ENCODE measurements at regions not wholly inside any gene's neighbourhood (a gene's known extent, or its start where the extent isn't known, plus 50 kb on each side); places are given as distances from the start of the nearest gene placed in this dataset.
"Not testable (repeated sequence)": the region's sequence is repeated elsewhere in the genome, so short reads cannot be mapped to it uniquely, and the experiment has no call there.

DNA sequence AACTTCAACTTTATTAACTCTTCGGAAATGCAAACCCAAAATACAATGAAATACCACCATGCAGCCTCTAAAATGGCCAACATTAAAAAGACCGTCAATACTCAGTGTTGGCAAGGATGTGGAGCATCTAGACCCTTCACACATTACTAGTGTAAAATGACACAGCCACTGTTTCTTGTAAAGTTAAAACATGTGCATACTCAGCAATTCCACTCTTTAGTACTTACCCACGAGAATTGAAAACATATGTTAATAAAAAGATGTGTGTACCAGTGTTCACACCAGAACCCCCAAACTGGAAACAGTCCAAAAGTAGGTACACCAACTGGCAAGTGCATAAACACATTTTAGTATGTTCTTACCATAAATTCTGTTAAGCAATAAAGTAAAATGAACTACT, 294.7 kb downstream of the PLK2 start:
- DNase-seq (ENCODE audit: low read depth in 4 of 4, low spot score in 3 of 4): no peak

DNA sequence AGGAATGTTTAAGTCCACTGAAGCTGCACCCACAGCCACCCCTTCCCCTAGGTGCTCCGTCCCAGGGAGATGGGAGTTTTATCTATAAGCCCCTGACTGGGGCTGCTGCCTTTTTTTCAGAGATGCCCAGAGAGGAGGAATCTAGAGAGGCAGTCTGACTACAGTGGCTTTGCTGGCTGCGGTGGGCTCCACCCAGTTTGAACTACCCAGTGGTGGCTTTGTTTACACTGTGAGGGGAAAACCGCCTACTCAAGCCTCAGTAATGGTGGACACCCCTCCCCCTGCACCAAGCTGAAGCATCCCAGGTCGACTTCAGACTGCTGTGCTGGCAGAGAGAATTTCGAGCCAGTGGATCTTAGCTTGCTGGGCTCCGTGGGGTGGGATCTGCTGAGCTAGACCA, 298.0 kb downstream of the PLK2 start:
- not testable (repeated sequence) for DNase-seq (ENCODE audit: low read depth in 4 of 4, low spot score in 3 of 4)

DNA sequence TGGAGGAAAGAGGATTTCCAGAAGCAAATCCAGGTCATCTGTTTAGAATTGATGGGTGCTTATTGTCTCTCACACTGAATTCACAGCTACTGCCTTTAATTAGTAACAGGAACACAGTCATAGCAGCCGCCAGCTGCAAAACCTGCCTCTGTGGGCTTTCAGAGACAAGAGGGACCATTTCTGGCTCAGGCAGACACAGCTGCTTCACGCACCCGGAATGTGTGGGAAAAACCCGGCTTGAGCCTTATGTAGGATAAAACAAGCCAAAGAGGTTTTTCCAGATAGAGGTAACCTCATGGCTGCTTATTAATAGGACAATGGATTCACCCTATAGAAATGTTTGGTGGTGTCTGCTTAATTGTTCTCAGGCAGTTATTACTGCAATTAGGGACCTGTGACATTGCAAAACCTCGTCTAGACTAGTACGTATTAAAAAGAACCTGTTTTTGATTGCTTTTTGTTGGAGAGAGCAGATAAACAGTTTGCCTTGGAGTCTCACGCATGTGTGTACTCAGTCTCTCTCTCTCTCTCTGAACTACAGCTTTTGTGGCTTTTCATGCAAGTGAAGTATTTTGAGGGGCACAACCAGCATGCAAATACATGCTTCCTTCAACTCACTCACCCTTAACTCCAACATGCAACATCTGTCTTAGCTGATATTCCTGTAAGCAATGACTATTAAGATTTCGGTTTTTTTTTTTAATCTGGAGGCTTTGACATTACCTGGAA, 302.7 kb downstream of the PLK2 start:
- DNase-seq (ENCODE audit: low read depth in 4 of 4, low spot score in 3 of 4): no peak

- no peak for DNase-seq (ENCODE audit: low read depth in 4 of 4, low spot score in 3 of 4)
These were observed 303.5 kb downstream of the PLK2 start for GRCh38 chr5:58156361-58156760.

GRCh38 chr5:58153255-58153654, 306.6 kb downstream of the PLK2 start:
- DNase-seq (ENCODE audit: low read depth in 4 of 4, low spot score in 3 of 4): no peak

DNA sequence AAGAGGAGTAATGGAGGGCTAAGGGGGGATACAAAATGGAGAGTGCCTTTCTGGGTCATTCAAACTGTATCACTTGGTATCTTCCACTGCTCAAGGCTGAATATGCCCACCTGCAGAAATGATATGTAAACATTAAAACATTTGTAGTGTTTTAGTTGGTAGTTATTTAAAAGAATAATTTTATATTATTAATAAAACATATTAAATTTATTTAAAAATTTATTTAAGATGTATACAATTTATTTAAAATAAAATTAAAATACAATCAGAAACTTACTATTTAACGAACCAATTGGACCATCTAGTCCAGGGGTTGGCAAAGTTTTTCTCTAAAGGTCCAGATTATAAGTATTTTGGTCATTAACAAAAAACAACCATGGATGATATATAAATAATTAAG, 308.5 kb downstream of the PLK2 start:
- DNase-seq (ENCODE audit: low read depth in 4 of 4, low spot score in 3 of 4): no peak

- no peak for DNase-seq (ENCODE audit: low read depth in 4 of 4, low spot score in 3 of 4)
These were observed 309.0 kb downstream of the PLK2 start for GRCh38 chr5:58150926-58151325.

DNA sequence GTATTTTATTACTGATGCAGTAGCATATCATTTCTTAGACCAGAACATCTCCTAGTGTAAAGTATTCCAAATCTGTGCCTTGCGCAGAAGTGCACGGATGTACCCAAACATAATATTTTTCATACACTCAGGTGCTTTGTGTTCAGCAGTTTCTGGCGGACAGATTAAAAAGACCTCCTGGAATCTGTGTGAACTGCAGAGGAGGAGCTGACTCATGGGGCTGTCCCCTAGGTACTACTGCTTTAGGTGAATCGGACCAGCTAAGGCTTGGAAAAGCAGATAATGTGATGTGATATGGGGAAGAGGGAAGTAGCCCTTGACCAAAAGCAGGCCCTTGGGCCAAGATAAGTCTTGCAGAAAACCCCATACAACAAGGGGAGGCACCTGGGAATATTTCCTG, 310.1 kb downstream of the PLK2 start:
- DNase-seq (ENCODE audit: low read depth in 4 of 4, low spot score in 3 of 4): no peak

GRCh38 chr5:58149345-58149744, 310.5 kb downstream of the PLK2 start:
- no peak for DNase-seq (ENCODE audit: low read depth in 4 of 4, low spot score in 3 of 4)

DNA sequence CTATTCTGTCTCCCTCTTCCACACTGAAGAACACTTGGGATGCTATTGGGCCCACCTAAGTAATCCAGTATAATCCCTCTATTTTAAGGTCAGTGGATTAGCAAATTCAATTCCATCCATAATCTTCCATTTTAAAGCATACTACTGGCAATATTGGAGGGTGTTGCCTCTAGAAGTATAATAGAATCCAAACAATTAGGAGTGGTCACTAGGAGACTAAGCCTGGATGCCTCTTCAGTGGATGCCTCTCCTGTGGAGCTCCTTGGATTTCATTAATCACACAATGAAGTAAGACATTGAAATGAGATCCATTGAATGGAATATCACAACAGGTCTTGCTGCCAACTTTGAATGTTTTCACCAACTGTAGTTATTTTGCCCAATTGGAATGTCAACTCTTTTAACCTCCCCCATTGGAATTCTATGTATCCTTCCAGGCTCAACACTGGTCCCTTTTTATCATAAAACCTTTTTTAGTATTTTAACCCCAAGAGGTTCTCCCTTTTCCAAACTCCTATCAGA, 311.6 kb downstream of the PLK2 start:
- DNase-seq (ENCODE audit: low read depth in 4 of 4, low spot score in 3 of 4): no peak

GRCh38 chr5:58145397-58145934, 314.4 kb downstream of the PLK2 start:
- no peak for DNase-seq (ENCODE audit: low read depth in 4 of 4, low spot score in 3 of 4)

DNA sequence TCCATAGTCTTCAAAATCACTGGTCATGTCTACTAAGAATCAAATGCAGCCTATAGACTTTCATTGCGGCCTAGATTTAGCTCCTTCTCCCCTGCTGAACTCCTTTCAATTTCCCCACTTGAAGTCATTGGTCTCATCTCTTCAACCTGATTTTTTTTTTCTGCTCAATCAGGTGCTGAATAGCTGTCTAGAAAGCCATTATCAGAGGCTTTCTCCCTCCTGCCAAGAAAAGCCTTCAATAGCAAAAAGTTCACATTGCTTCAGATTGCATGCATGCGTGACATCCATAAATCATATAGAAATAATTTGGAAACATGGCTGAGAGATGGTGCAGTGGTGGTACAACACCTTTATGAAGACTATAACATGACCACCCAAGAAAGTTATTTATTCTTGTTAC, 316.2 kb downstream of the PLK2 start:
- no peak for DNase-seq (ENCODE audit: low read depth in 4 of 4, low spot score in 3 of 4)

- DNase-seq (ENCODE audit: low read depth in 4 of 4, low spot score in 3 of 4): no peak
These were observed 316.7 kb downstream of the PLK2 start for GRCh38 chr5:58143181-58143580.

DNA sequence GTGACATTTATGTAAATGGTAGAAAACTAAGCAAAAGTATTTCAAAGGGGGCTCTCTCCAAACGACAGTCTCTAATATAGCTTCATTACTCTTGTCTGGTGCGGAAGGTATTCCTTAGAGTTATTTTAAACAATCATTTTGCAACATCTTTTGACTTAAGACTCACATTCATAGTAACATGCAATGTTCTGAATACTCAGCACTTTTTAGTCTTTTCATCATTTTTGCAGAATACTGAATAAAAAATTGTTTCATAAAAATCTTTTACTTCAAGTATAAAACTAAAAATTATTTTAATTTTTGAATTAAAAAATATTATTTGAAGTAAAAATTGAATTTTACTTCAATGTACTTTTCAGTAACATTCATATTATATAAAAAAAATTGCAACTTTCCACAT, 321.1 kb downstream of the PLK2 start:
- no peak for DNase-seq (ENCODE audit: low read depth in 4 of 4, low spot score in 3 of 4)

DNA sequence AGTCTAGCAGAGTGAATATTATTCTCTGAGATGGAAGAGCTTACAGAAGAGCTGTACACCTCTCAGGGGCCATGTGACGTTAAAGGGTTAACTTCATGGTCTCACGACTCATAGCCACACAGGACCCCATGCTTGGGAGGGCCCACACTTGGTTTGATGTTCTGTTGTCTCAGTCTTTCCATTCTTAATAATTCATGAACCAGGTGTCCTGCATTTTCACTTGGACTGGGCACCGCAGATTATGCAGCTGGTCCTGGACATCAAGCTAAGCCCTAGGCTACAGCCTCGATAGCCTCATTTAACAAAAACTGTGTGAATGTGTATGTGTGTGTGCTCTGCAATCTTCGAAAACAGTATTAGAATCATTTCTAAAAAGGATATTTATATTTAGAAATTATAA, 323.5 kb downstream of the PLK2 start:
- no peak for DNase-seq (ENCODE audit: low read depth in 4 of 4, low spot score in 3 of 4)

- no peak for DNase-seq (ENCODE audit: low read depth in 4 of 4, low spot score in 3 of 4)
These were observed 324.1 kb downstream of the PLK2 start for GRCh38 chr5:58135571-58136335.

DNA sequence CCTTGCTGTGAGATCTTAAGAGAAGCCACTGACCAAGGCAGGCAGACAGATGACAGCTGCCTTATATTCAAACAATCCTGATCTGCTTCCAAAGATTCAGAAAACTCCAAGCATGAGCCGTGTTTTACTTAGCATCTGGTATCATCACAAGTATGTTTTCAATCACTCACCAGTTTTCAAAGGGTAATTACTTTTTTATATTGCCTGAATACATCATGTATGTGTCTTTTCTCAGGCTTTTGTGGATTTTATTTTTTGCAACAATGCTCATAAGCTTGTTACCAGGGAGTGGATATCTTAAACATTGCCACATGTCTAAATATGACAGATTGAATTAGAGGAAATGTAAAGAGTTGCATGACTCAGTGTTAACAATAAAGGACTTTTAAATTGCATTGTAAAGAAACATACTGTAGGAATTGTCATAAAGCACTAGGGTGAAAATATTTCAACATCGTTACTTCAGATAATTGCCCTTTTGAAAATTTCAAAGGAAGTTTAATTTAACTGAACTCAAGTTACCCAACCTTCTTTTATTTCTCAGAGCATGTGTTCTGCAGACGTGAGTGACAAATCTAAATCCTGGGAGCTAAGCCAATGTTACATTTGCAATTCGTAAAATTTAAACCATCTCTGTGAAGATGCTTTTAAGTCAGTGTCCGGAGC, 326.1 kb downstream of the PLK2 start:
- DNase-seq (ENCODE audit: low read depth in 4 of 4, low spot score in 3 of 4): peak in 2 of 4 donors; percentile 20 to 45

DNA sequence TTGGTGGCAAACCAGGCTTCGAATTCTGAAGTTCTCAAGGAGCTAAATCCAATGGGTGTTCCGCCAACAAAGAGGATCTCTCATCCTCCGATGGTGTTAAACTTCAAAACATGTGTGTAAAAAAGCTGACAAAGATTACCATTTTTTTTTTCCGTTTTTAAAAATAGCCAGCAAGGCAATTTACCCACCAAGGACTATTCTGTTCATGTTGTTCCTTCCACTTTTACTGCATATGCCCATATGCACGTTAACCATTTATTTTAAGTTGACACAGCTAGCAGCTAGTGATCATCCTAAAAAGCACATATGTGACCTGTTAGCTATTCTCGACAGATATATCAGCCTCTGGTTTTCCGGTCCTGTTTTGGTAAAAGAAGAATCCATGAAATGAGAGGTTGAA, 326.7 kb downstream of the PLK2 start:
- DNase-seq (ENCODE audit: low read depth in 4 of 4, low spot score in 3 of 4): no peak

- no peak for DNase-seq (ENCODE audit: low read depth in 4 of 4, low spot score in 3 of 4)
These were observed 332.3 kb downstream of the PLK2 start for GRCh38 chr5:58127255-58128220.

DNA sequence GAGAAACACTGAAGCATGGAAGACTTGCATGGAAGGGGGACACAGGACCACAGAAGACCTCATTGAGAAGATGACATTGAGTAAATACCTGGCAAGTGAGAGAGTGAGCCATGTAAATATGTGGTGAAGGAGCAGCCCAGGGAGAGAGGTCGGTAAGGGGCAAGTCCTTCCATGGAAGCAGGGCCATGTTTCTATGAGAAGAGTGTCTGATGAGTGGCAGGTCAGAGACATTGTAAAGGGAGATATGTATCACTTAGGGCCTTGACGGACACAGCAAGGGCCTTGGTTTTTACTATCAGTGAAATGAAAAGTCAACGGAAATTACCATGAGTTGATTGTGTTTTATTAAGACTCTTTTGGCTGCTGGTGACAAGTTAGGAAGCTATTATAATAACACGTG, 336.4 kb downstream of the PLK2 start:
- DNase-seq (ENCODE audit: low read depth in 4 of 4, low spot score in 3 of 4): no peak
